ENCODE measurements at regions not wholly inside any gene's neighbourhood (a gene's known extent, or its start where the extent isn't known, plus 50 kb on each side); places are given as distances from the start of the nearest gene placed in this dataset.

DNA sequence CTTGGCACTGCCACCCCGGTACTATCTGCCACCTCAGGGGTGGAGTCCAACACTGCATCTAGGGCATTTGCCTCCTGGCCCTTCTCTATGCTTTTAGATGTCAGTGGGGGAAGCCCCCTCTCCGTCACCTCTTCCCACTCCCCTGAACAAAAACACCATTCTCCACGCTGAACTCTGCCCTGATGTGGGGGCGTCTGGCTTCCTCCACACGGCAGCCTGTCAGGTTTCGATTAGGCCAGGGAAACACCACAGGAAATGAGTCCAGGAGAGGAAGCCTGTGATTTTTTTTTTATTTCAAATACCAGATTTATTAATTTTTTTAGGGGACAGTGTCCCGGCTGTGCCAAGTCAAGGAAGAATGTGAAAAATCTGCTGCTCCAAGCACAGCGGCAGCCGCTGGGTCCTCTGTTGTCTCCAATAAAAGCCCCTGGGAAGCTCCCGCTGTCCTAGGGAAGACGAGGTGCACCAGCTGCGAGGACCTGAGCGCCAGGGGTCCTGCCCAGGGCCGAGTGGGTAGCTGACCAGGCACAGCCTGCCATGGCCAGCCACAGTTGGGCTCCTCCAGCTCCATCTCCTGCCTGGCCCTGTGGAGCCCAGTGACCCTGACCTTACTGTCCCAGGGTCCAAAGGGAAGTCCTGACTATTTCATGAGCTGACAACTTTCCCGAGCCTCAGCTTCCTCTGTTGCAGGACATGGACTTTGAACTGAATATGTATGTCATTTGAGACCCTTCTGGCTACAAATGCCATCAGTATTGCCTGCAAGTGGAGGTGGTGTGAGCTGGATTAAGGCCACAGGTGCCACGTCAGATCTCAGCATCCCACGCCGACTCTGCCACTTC, 336.7 kb downstream of the FOXL1 start:
- TF ChIP-seq EGR1 (IDR thresholded peaks at IDR 0.05; ENCODE audit: low read depth in 2 of 2) (no peak), GABPA (IDR thresholded peaks at IDR 0.05 in 1 of 2, conservative IDR thresholded peaks at IDR 0.05 in 1 of 2) (no peak), SP1 (IDR thresholded peaks at IDR 0.05) (no peak), JUND (IDR thresholded peaks at IDR 0.05) (no peak)
- TF ChIP-seq, protein P1, sequence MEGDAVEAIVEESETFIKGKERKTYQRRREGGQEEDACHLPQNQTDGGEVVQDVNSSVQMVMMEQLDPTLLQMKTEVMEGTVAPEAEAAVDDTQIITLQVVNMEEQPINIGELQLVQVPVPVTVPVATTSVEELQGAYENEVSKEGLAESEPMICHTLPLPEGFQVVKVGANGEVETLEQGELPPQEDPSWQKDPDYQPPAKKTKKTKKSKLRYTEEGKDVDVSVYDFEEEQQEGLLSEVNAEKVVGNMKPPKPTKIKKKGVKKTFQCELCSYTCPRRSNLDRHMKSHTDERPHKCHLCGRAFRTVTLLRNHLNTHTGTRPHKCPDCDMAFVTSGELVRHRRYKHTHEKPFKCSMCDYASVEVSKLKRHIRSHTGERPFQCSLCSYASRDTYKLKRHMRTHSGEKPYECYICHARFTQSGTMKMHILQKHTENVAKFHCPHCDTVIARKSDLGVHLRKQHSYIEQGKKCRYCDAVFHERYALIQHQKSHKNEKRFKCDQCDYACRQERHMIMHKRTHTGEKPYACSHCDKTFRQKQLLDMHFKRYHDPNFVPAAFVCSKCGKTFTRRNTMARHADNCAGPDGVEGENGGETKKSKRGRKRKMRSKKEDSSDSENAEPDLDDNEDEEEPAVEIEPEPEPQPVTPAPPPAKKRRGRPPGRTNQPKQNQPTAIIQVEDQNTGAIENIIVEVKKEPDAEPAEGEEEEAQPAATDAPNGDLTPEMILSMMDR (IDR thresholded peaks at IDR 0.05; ENCODE audit: low read depth, low read length, missing input control): no peak
- TF ChIP-seq, protein P2, sequence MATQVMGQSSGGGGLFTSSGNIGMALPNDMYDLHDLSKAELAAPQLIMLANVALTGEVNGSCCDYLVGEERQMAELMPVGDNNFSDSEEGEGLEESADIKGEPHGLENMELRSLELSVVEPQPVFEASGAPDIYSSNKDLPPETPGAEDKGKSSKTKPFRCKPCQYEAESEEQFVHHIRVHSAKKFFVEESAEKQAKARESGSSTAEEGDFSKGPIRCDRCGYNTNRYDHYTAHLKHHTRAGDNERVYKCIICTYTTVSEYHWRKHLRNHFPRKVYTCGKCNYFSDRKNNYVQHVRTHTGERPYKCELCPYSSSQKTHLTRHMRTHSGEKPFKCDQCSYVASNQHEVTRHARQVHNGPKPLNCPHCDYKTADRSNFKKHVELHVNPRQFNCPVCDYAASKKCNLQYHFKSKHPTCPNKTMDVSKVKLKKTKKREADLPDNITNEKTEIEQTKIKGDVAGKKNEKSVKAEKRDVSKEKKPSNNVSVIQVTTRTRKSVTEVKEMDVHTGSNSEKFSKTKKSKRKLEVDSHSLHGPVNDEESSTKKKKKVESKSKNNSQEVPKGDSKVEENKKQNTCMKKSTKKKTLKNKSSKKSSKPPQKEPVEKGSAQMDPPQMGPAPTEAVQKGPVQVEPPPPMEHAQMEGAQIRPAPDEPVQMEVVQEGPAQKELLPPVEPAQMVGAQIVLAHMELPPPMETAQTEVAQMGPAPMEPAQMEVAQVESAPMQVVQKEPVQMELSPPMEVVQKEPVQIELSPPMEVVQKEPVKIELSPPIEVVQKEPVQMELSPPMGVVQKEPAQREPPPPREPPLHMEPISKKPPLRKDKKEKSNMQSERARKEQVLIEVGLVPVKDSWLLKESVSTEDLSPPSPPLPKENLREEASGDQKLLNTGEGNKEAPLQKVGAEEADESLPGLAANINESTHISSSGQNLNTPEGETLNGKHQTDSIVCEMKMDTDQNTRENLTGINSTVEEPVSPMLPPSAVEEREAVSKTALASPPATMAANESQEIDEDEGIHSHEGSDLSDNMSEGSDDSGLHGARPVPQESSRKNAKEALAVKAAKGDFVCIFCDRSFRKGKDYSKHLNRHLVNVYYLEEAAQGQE (IDR thresholded peaks at IDR 0.05): no peak

All from liver (tissue), 3 donors.